AG08396 (cell line): ENCODE measurements at regions not wholly inside any gene's neighbourhood (a gene's known extent, or its start where the extent isn't known, plus 50 kb on each side); places are given as distances from the start of the nearest gene placed in this dataset.

Experiments
- DNase-seq: peaks from one replicate; pipeline ENCODE4 v3.0.0; 2012; ENCODE audit warnings: low spot score, mixed read lengths

DNA sequence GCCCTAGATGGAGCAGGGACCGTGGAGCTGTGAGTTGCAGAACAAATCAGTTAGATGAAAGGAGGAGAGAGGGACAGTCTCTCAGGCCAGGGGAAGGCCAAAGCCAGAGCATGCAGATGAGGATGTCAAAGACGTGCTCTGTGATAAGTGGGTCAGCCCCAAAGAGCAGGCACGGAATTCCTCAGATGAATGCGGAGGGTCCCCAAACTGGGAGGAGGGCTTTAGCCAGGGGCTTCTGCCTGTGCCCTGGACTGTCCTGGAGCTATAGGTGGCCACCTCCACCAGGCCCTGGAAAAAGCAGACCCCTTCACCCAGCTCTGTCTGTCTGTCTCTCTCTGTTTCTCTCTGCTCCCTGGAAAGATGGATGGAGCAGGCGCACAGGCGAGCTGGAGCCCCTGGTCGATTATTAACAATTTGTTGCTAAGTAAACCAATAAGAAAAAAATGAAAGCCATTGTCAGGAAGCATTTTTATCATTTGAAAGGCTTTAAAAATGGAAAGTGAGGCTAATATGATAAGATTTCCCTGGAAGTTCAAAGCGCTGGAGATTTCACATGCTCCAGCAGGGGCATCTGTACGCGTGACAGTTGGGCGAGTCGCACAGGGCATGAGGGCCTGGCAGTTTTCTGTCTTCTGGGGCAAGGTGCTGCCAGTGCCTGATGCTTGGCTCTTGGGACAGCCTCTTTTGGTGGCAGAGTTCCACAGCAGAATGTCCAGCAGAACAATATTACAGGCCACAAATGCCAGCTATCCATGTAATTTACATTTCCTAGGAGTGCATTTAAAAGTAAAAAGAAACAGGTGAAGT is 241.0 kb downstream of the GLI2 start:
- no peak for DNase-seq

GRCh38 chr2:120977582-120978358 is 242.1 kb downstream of the GLI2 start:
- DNase-seq, result no peak

DNA sequence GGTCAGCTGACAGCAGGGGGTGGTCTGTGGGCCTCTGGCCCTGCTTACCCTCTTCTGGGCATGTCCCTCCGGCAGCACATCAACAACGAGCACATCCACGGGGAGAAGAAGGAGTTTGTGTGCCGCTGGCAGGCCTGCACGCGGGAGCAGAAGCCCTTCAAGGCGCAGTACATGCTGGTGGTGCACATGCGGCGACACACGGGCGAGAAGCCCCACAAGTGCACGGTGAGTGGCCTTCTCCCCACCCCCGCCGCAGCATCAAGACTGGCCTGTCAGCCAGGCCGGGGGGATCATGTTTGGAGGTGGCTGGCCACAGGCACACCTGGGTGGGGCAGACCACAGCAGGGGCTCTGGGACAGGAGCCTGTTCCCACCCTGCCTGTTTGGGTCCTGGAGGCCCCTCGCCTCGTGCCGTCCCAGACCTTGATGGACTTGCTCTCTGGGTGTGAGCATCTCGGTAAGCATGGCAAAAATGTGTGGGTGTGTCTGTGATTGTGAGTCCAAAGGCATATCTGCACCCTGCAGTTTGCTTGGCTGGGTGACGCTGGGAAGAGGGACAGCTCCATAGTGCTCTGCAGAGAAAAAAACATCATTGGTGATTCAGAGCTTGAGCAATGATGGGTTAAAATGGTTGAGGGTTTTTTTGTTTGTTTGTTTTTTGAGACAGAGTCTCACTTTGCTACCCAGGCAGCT is 242.8 kb downstream of the GLI2 start:
- DNase-seq, result peak; percentile 37

GRCh38 chr2:120979398-120979797 is 243.7 kb downstream of the GLI2 start:
- no peak for DNase-seq

GRCh38 chr2:120979921-120980320 is 244.3 kb downstream of the GLI2 start:
- no peak for DNase-seq

DNA sequence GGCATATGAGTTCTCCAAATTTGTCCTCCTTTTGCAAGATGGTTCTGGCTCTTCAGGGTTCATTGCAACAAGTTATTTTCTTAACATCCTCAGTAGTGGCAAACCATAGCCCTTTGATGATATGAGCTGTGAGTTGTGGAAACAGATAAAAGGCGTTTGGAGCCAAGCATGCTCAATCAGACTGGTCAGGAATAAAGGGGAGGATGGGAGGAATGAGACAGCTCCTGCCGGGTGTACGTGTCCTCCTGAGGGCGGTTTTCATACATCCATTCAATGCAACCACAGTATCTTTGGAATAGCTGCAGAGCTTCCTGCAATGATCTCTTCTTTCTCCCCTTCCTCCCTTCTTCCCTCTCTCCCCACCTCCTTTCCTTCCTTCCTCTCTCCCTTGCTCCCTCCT is 245.8 kb downstream of the GLI2 start:
- no peak for DNase-seq

DNA sequence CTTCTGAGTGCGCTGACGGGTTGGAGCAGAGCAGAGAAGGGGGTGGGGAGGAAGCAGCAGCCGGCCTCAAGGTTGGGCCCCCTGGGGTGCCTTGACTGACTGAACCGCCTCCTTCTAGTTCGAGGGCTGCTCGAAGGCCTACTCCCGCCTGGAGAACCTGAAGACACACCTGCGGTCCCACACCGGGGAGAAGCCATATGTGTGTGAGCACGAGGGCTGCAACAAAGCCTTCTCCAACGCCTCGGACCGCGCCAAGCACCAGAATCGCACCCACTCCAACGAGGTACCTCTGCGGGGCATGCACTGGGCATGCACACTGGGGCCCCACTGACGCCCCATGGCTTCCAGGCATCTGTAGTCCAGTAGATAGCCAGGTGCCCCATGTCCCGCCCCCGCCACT is 246.9 kb downstream of the GLI2 start:
- no peak for DNase-seq

- no peak for DNase-seq
Observed at GRCh38 chr2:120983344-120983743, 247.7 kb downstream of the GLI2 start.

GRCh38 chr2:120984046-120984445 is 248.4 kb downstream of the GLI2 start:
- DNase-seq, result no peak

DNA sequence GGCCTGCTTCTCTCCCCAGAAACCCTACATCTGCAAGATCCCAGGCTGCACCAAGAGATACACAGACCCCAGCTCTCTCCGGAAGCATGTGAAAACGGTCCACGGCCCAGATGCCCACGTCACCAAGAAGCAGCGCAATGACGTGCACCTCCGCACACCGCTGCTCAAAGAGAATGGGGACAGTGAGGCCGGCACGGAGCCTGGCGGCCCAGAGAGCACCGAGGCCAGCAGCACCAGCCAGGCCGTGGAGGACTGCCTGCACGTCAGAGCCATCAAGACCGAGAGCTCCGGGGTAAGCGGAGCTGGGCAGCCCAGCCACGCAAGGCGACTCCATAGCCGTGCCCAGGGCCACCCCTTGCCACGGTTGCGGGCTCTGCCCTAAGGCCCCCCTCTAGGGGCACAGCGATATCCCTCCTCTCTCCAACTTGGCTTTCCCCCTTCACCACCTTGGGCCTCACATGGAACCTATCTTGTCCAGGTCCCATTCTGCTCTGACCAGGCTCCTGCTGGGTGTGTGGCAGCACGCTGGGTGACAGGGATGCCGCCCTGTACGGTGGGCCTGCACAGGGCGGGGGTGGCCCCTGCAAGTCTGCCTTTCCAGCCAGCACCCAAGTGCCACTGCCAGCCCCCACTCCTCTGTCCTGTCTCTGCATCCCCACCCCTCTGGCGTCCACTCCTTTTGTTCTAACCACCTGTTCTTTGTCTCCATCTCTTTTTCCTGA is 248.9 kb downstream of the GLI2 start:
- no peak for DNase-seq

DNA sequence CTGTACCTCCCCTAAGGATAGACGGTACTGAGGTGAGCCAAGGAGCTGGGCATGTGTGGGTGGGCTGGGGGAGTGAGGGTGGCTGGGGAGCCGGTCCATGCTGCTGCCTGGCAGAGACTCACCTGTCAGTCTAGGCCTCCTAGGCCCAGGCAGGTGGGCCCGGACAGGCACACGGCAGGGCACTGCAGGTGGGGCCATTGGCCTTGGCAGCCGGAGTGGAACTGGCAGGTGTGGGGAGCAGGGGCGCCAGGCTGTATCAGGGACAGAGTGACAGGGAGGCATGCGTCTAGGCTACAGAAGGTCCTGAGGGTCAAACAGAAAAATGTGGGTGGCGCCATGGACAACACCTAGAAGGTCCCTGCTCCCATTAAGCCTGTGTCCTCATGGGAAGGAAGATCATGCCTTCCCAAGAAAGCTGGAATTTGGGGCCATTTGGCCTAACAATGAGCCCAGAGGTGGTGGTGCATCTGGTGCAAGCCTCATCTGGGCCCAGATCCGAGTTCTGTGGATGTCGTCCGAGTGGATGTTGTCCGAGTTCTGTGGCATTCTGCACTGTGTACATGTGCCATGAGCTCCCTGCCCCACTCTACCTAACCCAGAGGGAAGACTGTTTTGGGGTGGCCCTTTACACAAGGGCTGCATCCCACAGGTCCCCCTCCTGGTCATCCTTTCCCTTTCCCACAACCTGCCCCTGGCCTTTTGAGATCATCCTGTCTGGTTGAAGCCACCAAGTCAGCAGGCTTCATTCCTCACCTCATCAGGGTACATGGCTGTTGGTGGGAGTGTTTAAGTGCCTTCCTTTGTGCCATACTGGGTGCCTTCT is 249.7 kb downstream of the GLI2 start:
- no peak for DNase-seq

DNA sequence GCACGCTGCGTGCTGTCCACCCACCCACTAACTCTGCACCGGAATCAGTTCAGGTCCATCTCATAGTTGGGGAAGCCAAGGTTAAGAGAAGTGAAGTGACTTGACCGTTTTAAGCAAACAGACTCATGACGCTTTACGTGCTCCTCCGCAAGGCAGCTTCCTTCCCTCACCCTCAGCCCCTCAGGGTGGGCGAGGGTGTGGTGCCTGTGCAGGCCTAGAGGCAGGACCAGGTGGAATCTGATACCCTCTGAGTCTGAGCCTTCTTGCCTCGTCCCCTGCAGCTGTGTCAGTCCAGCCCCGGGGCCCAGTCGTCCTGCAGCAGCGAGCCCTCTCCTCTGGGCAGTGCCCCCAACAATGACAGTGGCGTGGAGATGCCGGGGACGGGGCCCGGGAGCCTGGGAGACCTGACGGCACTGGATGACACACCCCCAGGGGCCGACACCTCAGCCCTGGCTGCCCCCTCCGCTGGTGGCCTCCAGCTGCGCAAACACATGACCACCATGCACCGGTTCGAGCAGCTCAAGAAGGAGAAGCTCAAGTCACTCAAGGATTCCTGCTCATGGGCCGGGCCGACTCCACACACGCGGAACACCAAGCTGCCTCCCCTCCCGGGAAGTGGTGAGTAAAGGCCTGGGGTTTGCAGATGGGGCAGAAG is 250.5 kb downstream of the GLI2 start:
- DNase-seq, result no peak

DNA sequence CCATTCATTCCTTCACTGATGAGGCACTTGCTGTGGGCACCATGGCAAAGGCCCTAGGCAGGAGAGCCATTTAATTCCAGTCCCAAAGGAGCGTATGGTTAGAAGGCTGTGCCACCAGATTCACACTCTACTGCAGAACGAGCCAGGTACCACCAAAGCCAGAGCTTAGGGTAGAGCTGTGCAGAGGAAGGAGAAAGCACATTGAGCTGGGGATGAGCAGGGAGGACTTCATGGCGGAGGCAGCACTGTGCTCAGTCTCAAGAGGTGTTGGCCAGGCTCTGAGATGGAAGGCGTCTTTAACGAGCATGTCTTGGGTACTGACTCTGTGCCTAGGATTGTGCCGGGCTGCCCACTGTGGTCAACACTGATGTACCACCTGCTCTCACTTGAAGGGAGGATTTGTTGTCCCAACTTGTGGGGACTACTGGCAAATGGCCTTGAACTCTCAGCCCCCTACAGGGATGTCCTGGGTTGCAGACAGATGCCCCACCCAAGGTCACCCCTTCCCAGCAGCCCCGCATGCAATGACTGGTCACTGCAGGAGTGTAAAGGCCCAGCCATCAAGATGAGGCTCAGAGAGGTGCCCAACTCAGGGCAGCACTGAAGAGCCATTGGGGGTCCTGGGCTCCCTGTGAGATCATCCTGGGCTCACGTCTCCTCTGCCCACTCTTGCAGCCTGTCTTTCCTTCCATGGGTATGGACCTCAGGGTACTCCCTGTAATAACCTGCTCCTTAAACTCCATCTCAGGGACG is 251.4 kb downstream of the GLI2 start:
- no peak for DNase-seq

DNA sequence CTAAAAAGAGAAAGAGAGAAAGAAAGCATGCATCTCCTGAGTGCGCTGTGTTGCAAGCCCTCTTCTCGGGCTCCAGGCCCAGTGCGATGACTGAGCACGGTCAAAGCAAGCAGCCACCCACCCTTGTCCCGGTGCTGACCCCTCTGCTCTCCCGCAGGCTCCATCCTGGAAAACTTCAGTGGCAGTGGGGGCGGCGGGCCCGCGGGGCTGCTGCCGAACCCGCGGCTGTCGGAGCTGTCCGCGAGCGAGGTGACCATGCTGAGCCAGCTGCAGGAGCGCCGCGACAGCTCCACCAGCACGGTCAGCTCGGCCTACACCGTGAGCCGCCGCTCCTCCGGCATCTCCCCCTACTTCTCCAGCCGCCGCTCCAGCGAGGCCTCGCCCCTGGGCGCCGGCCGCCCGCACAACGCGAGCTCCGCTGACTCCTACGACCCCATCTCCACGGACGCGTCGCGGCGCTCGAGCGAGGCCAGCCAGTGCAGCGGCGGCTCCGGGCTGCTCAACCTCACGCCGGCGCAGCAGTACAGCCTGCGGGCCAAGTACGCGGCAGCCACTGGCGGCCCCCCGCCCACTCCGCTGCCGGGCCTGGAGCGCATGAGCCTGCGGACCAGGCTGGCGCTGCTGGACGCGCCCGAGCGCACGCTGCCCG is 252.5 kb downstream of the GLI2 start:
- no peak for DNase-seq

DNA sequence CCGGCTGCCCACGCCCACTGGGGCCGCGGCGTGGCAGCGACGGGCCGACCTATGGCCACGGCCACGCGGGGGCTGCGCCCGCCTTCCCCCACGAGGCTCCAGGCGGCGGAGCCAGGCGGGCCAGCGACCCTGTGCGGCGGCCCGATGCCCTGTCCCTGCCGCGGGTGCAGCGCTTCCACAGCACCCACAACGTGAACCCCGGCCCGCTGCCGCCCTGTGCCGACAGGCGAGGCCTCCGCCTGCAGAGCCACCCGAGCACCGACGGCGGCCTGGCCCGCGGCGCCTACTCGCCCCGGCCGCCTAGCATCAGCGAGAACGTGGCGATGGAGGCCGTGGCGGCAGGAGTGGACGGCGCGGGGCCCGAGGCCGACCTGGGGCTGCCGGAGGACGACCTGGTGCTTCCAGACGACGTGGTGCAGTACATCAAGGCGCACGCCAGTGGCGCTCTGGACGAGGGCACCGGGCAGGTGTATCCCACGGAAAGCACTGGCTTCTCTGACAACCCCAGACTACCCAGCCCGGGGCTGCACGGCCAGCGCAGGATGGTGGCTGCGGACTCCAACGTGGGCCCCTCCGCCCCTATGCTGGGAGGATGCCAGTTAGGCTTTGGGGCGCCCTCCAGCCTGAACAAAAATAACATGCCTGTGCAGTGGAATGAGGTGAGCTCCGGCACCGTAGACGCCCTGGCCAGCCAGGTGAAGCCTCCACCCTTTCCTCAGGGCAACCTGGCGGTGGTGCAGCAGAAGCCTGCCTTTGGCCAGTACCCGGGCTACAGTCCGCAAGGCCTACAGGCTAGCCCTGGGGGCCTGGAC is 253.2 kb downstream of the GLI2 start:
- DNase-seq, result no peak

DNA sequence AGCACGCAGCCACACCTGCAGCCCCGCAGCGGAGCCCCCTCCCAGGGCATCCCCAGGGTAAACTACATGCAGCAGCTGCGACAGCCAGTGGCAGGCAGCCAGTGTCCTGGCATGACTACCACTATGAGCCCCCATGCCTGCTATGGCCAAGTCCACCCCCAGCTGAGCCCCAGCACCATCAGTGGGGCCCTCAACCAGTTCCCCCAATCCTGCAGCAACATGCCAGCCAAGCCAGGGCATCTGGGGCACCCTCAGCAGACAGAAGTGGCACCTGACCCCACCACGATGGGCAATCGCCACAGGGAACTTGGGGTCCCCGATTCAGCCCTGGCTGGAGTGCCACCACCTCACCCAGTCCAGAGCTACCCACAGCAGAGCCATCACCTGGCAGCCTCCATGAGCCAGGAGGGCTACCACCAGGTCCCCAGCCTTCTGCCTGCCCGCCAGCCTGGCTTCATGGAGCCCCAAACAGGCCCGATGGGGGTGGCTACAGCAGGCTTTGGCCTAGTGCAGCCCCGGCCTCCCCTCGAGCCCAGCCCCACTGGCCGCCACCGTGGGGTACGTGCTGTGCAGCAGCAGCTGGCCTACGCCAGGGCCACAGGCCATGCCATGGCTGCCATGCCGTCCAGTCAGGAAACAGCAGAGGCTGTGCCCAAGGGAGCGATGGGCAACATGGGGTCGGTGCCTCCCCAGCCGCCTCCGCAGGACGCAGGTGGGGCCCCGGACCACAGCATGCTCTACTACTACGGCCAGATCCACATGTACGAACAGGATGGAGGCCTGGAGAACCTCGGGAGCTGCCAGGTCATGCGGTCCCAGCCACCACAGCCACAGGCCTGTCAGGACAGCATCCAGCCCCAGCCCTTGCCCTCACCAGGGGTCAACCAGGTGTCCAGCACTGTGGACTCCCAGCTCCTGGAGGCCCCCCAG is 254.1 kb downstream of the GLI2 start:
- DNase-seq, result no peak

GRCh38 chr2:120990451-120990871 is 254.8 kb downstream of the GLI2 start:
- DNase-seq, result no peak

GRCh38 chr2:120991441-120991840 is 255.8 kb downstream of the GLI2 start:
- DNase-seq, result no peak
